Breast epithelium (tissue), 3 donors: ENCODE measurements at regions not wholly inside any gene's neighbourhood (a gene's known extent, or its start where the extent isn't known, plus 50 kb on each side); places are given as distances from the start of the nearest gene placed in this dataset.

Source experiments
- CTCF ChIP-seq, 3 donors: fragments of 450-650 bp; IDR thresholded peaks; one replicate each; pipeline ENCODE4 v1.5.1; 2016 to 2017; ENCODE audit warnings: antibody characterized with exemption in 3 of 3, mild to moderate bottlenecking in 3 of 3, moderate library complexity in 3 of 3
- POLR2A ChIP-seq: fragments of 450-650 bp; IDR thresholded peaks from one replicate; pipeline ENCODE4 v1.6.1; 2016; ENCODE audit warnings: antibody characterized with exemption, mild to moderate bottlenecking, moderate library complexity
- POLR2AphosphoS5 ChIP-seq, 3 donors: sonication (generic); formaldehyde crosslinking; IDR thresholded peaks; one replicate each; pipeline ENCODE4 v1.6.1; 2017; ENCODE audit warnings: antibody characterized with exemption in 3 of 3

GRCh38 chr12:68400226-68400829 is 68.2 kb upstream of the MDM1 start:
- TF ChIP-seq CTCF (IDR thresholded peaks at IDR 0.05) (no peak), POLR2AphosphoS5 (IDR thresholded peaks at IDR 0.05) (no peak), POLR2A (no peak)
